H1 (cell line): ENCODE measurements at regions not wholly inside any gene's neighbourhood (a gene's known extent, or its start where the extent isn't known, plus 50 kb on each side); places are given as distances from the start of the nearest gene placed in this dataset.

Experiments used
- CHD1 ChIP-seq: IDR thresholded peaks from 2 replicates; pipeline ENCODE4 v1.6.1; 2012; ENCODE audit warnings: low read depth, low read length, improper control_type of control experiment
- EZH2 ChIP-seq: fragments of 200-600 bp; sonication (generic); IDR thresholded peaks from 2 replicates; pipeline ENCODE4 v1.7.1; 2012; ENCODE audit warnings: low read depth, mild to moderate bottlenecking, moderate library complexity, low read length, inconsistent platforms; ENCODE audit not compliant: severe bottlenecking
- FOSL1 ChIP-seq: IDR thresholded peaks from 2 replicates; pipeline ENCODE4 v1.6.1; 2011; ENCODE audit warnings: mild to moderate bottlenecking, low read depth, low read length, moderate library complexity; ENCODE audit not compliant: insufficient read depth
- KDM4A ChIP-seq: IDR thresholded peaks from one replicate; pipeline ENCODE4 v1.7.1; 2012; ENCODE audit warnings: low read depth, mild to moderate bottlenecking, moderate library complexity, low read length, inconsistent platforms; ENCODE audit not compliant: severe bottlenecking
- POLR2A ChIP-seq, 2 experiments: IDR thresholded peaks; 1 replicate in 1 of 2; 2 replicates in 1 of 2; pipeline ENCODE4 v1.6.1; 2011; ENCODE audit warnings: low read depth in 2 of 2, low read length in 2 of 2, mild to moderate bottlenecking in 2 of 2; ENCODE audit errors: control extremely low read depth in 1 of 2
- RAD21 ChIP-seq, 2 experiments: IDR thresholded peaks in 1 of 2; conservative IDR thresholded peaks in 1 of 2; 2 replicates each; pipeline ENCODE4 v1.6.1; 2011; ENCODE audit warnings: low read depth in 2 of 2, low read length in 2 of 2, improper control_type of control experiment in 1 of 2, inconsistent platforms in 1 of 2, mild to moderate bottlenecking in 1 of 2, moderate library complexity in 1 of 2
- SP1 ChIP-seq: IDR thresholded peaks from 2 replicates; pipeline ENCODE4 v1.6.1; 2011; ENCODE audit warnings: low read depth, low read length
- SP2 ChIP-seq: IDR thresholded peaks from 2 replicates; pipeline ENCODE4 v1.6.1; 2012; ENCODE audit warnings: mild to moderate bottlenecking, low read length, inconsistent platforms
- SP4 ChIP-seq: IDR thresholded peaks from 2 replicates; pipeline ENCODE4 v1.6.1; 2012; ENCODE audit warnings: low read length, inconsistent platforms

DNA sequence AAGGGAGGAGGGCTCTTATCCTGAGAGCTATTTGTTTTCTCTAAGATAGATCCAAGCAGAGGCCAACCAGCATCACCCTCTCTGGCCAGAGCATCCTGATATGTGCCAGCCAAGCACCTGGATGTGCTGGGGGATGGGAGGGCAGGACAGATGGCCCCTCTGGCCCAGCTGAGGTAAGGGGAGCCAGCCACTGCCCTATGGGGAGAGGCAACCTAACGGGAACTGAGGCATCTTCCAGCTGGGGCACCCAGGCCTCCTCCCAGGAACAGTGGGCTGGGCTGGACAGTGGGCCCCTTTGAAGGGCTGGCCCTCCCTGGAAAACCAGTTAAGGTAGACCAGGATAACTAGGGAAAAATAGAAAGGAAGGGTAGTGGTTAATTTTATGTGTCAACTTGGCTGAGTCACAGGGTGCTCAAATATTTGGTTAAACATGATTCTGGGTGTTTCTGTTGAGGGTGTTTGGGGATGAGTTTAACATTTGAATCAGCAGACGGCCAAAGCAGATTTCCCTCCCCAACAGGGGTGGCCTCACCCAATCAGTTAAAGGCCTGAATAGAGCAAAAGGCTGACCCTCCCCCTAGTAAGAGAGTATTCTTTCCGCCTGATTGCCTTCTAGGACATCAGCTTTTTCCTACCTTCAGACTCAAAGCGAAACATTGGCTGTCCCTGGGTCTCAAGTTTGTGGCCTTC is 595.1 kb downstream of the BUD13 start (continued):
- TF ChIP-seq SP2 (no peak), FOSL1 (no peak), EZH2 (no peak), CHD1 (no peak), SP4 (no peak), POLR2A (IDR thresholded peaks at IDR 0.05; ENCODE audit: control extremely low read depth in 1 of 2, low read depth in 2 of 2, low read length in 2 of 2) (no peak), RAD21 (IDR thresholded peaks at IDR 0.05 in 1 of 2, conservative IDR thresholded peaks at IDR 0.05 in 1 of 2; ENCODE audit: low read depth in 2 of 2, low read length in 2 of 2) (no peak), KDM4A (no peak), SP1 (no peak)
